ENCODE measurements at regions not wholly inside any gene's neighbourhood (a gene's known extent, or its start where the extent isn't known, plus 50 kb on each side); places are given as distances from the start of the nearest gene placed in this dataset.

GRCh38 chr7:25781704-25782103, 370.3 kb upstream of the NFE2L3 start:
- Histone ChIP-seq H3K36me3 (ENCODE audit: insufficient read depth, low read length) (no peaks in the 10 kb centered on the region), H3K9ac (ENCODE audit: insufficient read length) (no peak overlapping the region), H3K9me3 (ENCODE audit: low read depth, low read length) (no peaks in the 10 kb centered on the region), H3K4me3 (no peak overlapping the region), H3K27ac (no peak overlapping the region)
- TF ChIP-seq EZH2 (IDR thresholded peaks at IDR 0.05) (no peak), FOXP2 (optimal IDR thresholded peaks at IDR 0.05; ENCODE audit: control extremely low read depth, extremely low read length, insufficient read depth) (no peak)
- no peak for DNase-seq (ENCODE audit: low read depth, low spot score)

DNA sequence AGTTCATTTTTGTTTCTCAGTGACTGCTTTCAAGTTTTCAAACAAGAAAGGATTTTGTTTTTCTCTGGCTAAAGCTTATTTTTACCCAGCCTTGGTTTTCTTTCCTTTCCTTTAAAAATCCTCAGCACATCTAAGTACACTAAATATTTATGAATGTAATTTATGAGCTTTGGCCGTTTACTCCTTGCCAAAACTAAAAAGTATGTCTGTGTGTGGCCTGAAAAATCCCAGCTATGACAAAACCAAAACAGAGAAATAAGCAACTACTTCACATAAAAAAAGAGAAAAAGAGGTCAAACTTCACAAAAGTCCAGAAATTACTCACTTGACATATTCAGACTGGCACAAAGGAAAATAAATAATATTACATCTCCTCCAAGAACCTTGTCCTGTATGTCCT, 365.1 kb upstream of the NFE2L3 start:
- H3K4me3 ChIP-seq: no peak overlapping the region
- no peak overlapping the region for H3K9ac ChIP-seq (ENCODE audit: insufficient read length)
- H3K9me3 ChIP-seq (ENCODE audit: low read depth, low read length): no peaks in the 10 kb centered on the region
- H3K36me3 ChIP-seq (ENCODE audit: insufficient read depth, low read length): no peaks in the 10 kb centered on the region
- TF ChIP-seq EZH2 (IDR thresholded peaks at IDR 0.05) (no peak), POLR2AphosphoS5 (IDR thresholded peaks at IDR 0.05; ENCODE audit: borderline replicate concordance, low read depth, low read length) (no peak), FOXP2 (optimal IDR thresholded peaks at IDR 0.05; ENCODE audit: control extremely low read depth, extremely low read length, insufficient read depth) (no peak)
- no peak overlapping the region for H3K27ac ChIP-seq
- no peak for DNase-seq (ENCODE audit: low read depth, low spot score)

GRCh38 chr7:25787336-25787735, 364.7 kb upstream of the NFE2L3 start:
- Histone ChIP-seq H3K27ac (no peak overlapping the region), H3K4me3 (no peak overlapping the region), H3K36me3 (ENCODE audit: insufficient read depth, low read length) (no peaks in the 10 kb centered on the region), H3K9me3 (ENCODE audit: low read depth, low read length) (no peaks in the 10 kb centered on the region), H3K9ac (ENCODE audit: insufficient read length) (no peak overlapping the region)
- TF ChIP-seq FOXP2 (optimal IDR thresholded peaks at IDR 0.05; ENCODE audit: control extremely low read depth, extremely low read length, insufficient read depth): no peak
- no peak for DNase-seq (ENCODE audit: low read depth, low spot score)

GRCh38 chr7:25788371-25788770, 363.6 kb upstream of the NFE2L3 start:
- Histone ChIP-seq H3K9ac (ENCODE audit: insufficient read length) (no peak overlapping the region), H3K27ac (no peak overlapping the region), H3K36me3 (ENCODE audit: insufficient read depth, low read length) (no peaks in the 10 kb centered on the region), H3K4me3 (no peak overlapping the region), H3K9me3 (ENCODE audit: low read depth, low read length) (no peaks in the 10 kb centered on the region)
- TF ChIP-seq EZH2 (IDR thresholded peaks at IDR 0.05) (no peak), POLR2AphosphoS5 (IDR thresholded peaks at IDR 0.05; ENCODE audit: borderline replicate concordance, low read depth, low read length) (no peak), FOXP2 (optimal IDR thresholded peaks at IDR 0.05; ENCODE audit: control extremely low read depth, extremely low read length, insufficient read depth) (no peak)
- DNase-seq (ENCODE audit: low read depth, low spot score): no peak

DNA sequence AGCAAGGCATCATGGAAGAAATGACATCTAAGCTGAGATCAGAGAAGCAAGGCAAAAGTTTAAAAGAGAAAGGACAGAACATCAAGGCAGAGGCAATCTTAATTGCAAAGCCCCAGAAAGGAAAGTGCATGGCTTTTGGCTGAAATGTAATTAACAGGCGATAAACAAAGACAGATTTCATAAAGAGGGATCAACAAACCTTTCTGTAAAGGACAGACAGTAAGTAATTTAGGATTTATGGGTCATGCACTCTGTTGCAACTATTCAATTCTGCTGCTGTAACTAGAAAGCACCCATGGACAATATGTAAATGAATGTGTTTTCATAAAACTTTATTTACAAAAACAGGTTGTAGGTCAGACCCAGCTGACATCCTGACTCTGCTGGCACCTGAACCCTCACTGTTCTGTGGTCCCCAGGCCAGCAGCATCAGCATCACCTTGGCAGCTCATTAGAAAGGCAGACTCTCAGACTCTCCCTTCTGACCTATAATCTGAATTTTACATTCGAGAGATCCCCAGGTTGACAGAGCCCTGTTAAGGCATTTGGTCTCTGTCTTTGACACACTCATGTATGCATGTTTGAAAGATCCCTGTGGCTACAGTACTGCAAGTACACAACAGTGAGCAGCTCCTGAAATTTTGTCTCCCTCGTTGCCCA, 362.9 kb upstream of the NFE2L3 start:
- no peak overlapping the region for H3K4me3 ChIP-seq
- no peaks in the 10 kb centered on the region for H3K9me3 ChIP-seq (ENCODE audit: low read depth, low read length)
- no peak for DNase-seq (ENCODE audit: low read depth, low spot score)
- TF ChIP-seq FOXP2 (optimal IDR thresholded peaks at IDR 0.05; ENCODE audit: control extremely low read depth, extremely low read length, insufficient read depth) (no peak), EZH2 (IDR thresholded peaks at IDR 0.05) (no peak), POLR2AphosphoS5 (IDR thresholded peaks at IDR 0.05; ENCODE audit: borderline replicate concordance, low read depth, low read length) (no peak)
- H3K9ac ChIP-seq (ENCODE audit: insufficient read length): no peak overlapping the region
- no peaks in the 10 kb centered on the region for H3K36me3 ChIP-seq (ENCODE audit: insufficient read depth, low read length)
- no peak overlapping the region for H3K27ac ChIP-seq

DNA sequence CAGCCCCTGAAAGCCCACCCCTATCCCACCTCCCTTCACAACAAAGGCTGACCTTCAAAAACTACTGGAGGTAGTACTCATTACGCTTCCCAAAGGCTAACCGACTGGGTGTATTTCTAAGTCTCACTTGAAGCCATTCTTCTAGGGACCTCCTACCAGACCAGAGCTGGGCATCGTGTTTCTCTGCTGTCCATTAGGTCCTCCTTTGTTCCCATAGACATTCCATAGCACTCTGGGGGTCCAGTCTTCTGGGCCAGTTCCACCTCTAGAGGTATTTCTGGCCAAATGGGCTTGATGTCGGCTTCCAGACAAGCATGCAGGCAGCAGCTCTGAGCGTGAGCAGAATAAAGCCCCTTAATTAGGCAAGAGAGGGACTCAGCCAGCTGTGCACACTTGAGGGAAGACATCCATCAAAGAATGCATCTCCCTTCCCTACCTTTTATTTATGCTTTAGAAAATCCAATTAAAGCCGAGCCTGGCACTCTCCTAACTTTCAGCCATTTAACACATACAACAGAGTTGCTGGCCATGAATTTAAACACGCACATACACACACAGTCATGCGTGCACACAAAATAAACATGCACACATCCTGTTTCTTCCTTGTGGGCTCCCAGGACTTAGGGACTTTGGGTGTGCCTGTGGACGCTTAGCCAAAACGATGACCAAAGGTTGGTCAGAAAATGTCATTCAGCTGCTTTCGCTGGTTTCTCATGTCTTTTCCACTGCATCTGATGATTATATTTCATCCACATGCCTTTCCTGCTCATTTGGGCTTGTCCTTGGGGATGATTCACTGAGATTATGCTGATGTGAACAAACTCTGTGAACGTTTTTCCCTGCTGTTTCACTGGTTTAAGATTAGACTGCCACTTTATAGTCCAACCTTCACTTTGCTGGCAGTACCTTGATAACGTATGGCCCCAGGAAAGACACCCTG, 362.0 kb upstream of the NFE2L3 start:
- Histone ChIP-seq H3K9ac (ENCODE audit: insufficient read length) (no peak overlapping the region), H3K9me3 (ENCODE audit: low read depth, low read length) (no peaks in the 10 kb centered on the region), H3K27ac (no peak overlapping the region), H3K4me3 (no peak overlapping the region), H3K36me3 (ENCODE audit: insufficient read depth, low read length) (no peaks in the 10 kb centered on the region)
- DNase-seq (ENCODE audit: low read depth, low spot score): no peak
- TF ChIP-seq EZH2 (IDR thresholded peaks at IDR 0.05) (no peak), FOXP2 (optimal IDR thresholded peaks at IDR 0.05; ENCODE audit: control extremely low read depth, extremely low read length, insufficient read depth) (no peak)

- Histone ChIP-seq H3K4me3 (no peak overlapping the region), H3K9me3 (ENCODE audit: low read depth, low read length) (no peaks in the 10 kb centered on the region), H3K36me3 (ENCODE audit: insufficient read depth, low read length) (no peaks in the 10 kb centered on the region), H3K9ac (ENCODE audit: insufficient read length) (no peak overlapping the region), H3K27ac (no peak overlapping the region)
- TF ChIP-seq FOXP2 (optimal IDR thresholded peaks at IDR 0.05; ENCODE audit: control extremely low read depth, extremely low read length, insufficient read depth) (no peak), EZH2 (IDR thresholded peaks at IDR 0.05) (no peak), POLR2AphosphoS5 (IDR thresholded peaks at IDR 0.05; ENCODE audit: borderline replicate concordance, low read depth, low read length) (no peak)
- no peak for DNase-seq (ENCODE audit: low read depth, low spot score)
These were observed 361.0 kb upstream of the NFE2L3 start for GRCh38 chr7:25790963-25791362.

DNA sequence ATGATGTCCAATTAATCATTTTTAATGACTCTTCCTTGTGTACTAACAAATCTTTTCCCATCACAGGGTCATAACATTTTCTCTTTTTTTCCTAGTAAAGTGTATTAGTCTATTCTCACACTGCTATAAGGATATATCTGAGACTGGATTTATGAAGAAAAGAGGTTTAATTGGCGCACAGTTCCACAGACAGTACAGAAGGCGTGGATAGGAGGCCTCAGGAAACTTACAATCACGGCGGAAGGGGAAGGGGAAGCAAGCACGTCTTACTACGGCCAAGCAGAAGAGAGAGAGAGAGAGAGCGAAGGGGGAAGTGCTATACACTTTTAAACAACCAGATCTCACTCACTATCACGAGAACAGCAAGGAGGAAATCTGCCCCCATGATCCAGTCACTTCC, 359.4 kb upstream of the NFE2L3 start:
- Histone ChIP-seq H3K4me3 (no peak overlapping the region), H3K27ac (no peak overlapping the region), H3K9me3 (ENCODE audit: low read depth, low read length) (no peaks in the 10 kb centered on the region), H3K36me3 (ENCODE audit: insufficient read depth, low read length) (no peaks in the 10 kb centered on the region), H3K9ac (ENCODE audit: insufficient read length) (no peak overlapping the region)
- TF ChIP-seq FOXP2 (optimal IDR thresholded peaks at IDR 0.05; ENCODE audit: control extremely low read depth, extremely low read length, insufficient read depth) (no peak), POLR2AphosphoS5 (IDR thresholded peaks at IDR 0.05; ENCODE audit: borderline replicate concordance, low read depth, low read length) (no peak), EZH2 (IDR thresholded peaks at IDR 0.05) (no peak)
- DNase-seq (ENCODE audit: low read depth, low spot score): no peak

Measured in SK-N-MC (cell line).